HL-60 (cell line): ENCODE measurements at regions not wholly inside any gene's neighbourhood (a gene's known extent, or its start where the extent isn't known, plus 50 kb on each side); places are given as distances from the start of the nearest gene placed in this dataset.

Source experiments
- DNase-seq, 2 experiments: peaks; one replicate each; pipeline ENCODE4 v3.0.0-alpha.2; 2010 to 2020; ENCODE audit warnings: low read depth in 1 of 2, low spot score in 1 of 2
- H3K27ac ChIP-seq: fragments of 250-450 bp; sonication (Bioruptor Pico); replicated peaks from 2 replicates; pipeline ENCODE4 v1.5.1; 2020; ENCODE audit warnings: mild to moderate bottlenecking, moderate library complexity
- H3K27me3 ChIP-seq: fragments of 250-450 bp; sonication (Bioruptor Pico); 2 replicates; pipeline ENCODE4 v1.5.1; 2021; ENCODE audit warnings: mild to moderate bottlenecking, moderate library complexity; ENCODE audit not compliant: insufficient read depth, poor library complexity, severe bottlenecking
- H3K4me3 ChIP-seq: replicated peaks from 2 replicates; pipeline ENCODE4 v1.5.1; 2011; ENCODE audit warnings: mild to moderate bottlenecking, control low read depth, low read length; ENCODE audit not compliant: insufficient read depth
- GABPA ChIP-seq: IDR thresholded peaks from 2 replicates; pipeline ENCODE4 v1.6.1; 2012; ENCODE audit warnings: low read depth
- POLR2AphosphoS5 ChIP-seq: IDR thresholded peaks from 2 replicates; pipeline ENCODE4 v1.6.1; 2012; ENCODE audit warnings: low read depth
- SPI1 ChIP-seq: IDR thresholded peaks from 2 replicates; pipeline ENCODE4 v1.6.1; 2012; ENCODE audit warnings: low read depth, mild to moderate bottlenecking, borderline replicate concordance
- TF ChIP-seq, protein P1 (sequence below): IDR thresholded peaks from 2 replicates; pipeline ENCODE4 v1.6.1; 2012; ENCODE audit warnings: low read depth; ENCODE audit not compliant: insufficient replicate concordance
- TF ChIP-seq, protein P2 (sequence below): IDR thresholded peaks from one replicate; pipeline ENCODE4 v1.5.1; 2011; ENCODE audit warnings: low read length, control low read depth, inconsistent platforms; ENCODE audit not compliant: insufficient read depth

DNA sequence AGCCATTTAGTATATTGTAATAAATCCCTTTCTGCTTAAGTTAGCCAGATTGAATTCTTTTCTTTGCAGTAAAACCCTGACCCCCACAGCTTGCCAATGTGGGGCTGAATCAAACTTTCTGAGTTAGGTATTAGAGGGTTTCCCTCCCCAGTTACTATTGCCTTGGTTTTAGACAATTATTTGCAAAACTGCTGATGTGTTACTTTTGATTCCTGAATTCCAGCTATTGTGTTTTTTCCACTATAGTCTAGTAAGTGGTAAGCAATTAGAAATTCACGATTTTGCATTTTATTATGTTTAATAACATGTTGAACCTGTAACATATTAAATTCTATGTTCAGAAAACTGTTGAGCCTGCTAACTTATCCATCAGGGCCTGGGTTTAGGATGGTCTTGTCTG lies 391.5 kb downstream of the DLEU7 start:
- Histone ChIP-seq H3K27ac (no peak overlapping the region), H3K4me3 (no peak overlapping the region), H3K27me3 (no peaks in the 10 kb centered on the region)
- TF ChIP-seq, protein P1, sequence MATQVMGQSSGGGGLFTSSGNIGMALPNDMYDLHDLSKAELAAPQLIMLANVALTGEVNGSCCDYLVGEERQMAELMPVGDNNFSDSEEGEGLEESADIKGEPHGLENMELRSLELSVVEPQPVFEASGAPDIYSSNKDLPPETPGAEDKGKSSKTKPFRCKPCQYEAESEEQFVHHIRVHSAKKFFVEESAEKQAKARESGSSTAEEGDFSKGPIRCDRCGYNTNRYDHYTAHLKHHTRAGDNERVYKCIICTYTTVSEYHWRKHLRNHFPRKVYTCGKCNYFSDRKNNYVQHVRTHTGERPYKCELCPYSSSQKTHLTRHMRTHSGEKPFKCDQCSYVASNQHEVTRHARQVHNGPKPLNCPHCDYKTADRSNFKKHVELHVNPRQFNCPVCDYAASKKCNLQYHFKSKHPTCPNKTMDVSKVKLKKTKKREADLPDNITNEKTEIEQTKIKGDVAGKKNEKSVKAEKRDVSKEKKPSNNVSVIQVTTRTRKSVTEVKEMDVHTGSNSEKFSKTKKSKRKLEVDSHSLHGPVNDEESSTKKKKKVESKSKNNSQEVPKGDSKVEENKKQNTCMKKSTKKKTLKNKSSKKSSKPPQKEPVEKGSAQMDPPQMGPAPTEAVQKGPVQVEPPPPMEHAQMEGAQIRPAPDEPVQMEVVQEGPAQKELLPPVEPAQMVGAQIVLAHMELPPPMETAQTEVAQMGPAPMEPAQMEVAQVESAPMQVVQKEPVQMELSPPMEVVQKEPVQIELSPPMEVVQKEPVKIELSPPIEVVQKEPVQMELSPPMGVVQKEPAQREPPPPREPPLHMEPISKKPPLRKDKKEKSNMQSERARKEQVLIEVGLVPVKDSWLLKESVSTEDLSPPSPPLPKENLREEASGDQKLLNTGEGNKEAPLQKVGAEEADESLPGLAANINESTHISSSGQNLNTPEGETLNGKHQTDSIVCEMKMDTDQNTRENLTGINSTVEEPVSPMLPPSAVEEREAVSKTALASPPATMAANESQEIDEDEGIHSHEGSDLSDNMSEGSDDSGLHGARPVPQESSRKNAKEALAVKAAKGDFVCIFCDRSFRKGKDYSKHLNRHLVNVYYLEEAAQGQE, result no peak
- TF ChIP-seq GABPA, result no peak
- no peak for TF ChIP-seq POLR2AphosphoS5
- TF ChIP-seq SPI1, result no peak
- TF ChIP-seq, protein P2, sequence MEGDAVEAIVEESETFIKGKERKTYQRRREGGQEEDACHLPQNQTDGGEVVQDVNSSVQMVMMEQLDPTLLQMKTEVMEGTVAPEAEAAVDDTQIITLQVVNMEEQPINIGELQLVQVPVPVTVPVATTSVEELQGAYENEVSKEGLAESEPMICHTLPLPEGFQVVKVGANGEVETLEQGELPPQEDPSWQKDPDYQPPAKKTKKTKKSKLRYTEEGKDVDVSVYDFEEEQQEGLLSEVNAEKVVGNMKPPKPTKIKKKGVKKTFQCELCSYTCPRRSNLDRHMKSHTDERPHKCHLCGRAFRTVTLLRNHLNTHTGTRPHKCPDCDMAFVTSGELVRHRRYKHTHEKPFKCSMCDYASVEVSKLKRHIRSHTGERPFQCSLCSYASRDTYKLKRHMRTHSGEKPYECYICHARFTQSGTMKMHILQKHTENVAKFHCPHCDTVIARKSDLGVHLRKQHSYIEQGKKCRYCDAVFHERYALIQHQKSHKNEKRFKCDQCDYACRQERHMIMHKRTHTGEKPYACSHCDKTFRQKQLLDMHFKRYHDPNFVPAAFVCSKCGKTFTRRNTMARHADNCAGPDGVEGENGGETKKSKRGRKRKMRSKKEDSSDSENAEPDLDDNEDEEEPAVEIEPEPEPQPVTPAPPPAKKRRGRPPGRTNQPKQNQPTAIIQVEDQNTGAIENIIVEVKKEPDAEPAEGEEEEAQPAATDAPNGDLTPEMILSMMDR, result no peak
- DNase-seq, result no peak

DNA sequence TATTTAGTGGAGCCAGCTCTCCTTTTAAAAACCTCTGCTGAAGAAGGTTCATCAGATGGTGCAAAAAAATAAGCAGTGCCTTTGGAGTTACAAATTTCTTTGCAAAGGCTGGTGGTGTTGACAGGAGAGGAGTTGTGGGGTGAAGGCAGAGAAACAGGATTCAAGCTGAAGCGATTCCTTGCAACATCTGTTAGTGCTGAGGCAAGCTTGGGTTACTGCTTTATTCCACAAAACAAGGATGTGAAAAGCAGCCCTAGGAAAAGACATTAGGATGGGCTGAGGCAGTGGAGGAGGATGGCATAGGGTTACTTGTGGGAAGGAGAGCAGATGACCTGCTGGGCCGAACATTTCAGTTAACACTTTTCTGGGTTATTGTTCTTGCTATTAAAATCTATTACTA lies 390.7 kb downstream of the DLEU7 start:
- DNase-seq, result no peak
- H3K27ac ChIP-seq, result no peak overlapping the region
- TF ChIP-seq POLR2AphosphoS5 (no peak), SPI1 (no peak), GABPA (no peak)
- TF ChIP-seq, protein P1, result no peak
- TF ChIP-seq, protein P2, result no peak
- H3K27me3 ChIP-seq, result no peaks in the 10 kb centered on the region
- H3K4me3 ChIP-seq, result no peak overlapping the region

DNA sequence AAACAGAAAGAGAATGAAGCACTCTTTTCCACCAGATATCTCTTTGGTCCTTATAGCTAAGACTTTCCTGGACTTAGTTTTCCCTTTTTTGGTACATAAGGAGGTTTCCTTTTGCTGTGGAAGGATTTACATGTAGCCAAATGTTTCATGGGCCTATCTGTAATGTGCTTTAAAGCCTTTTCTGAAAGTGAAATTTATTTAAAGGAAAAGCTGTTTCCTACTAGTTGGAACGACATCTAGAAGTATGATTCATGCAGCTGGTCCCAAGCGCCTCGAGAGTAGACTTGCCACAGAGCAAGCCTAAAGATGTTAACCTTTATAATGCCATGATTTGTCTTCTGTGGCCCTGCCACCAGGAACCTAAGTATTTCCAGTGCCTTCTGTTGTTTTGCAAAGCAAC lies 390.3 kb downstream of the DLEU7 start:
- no peak for DNase-seq

More for the DNA sequence above, 390.3 kb downstream of the DLEU7 start:
- Histone ChIP-seq H3K4me3 (no peak overlapping the region), H3K27ac (no peak overlapping the region), H3K27me3 (no peaks in the 10 kb centered on the region)
- TF ChIP-seq GABPA (no peak), POLR2AphosphoS5 (no peak), SPI1 (no peak)
- TF ChIP-seq, protein P1, result no peak
- TF ChIP-seq, protein P2, result no peak
